ENCODE measurements at regions not wholly inside any gene's neighbourhood (a gene's known extent, or its start where the extent isn't known, plus 50 kb on each side); places are given as distances from the start of the nearest gene placed in this dataset.

DNA sequence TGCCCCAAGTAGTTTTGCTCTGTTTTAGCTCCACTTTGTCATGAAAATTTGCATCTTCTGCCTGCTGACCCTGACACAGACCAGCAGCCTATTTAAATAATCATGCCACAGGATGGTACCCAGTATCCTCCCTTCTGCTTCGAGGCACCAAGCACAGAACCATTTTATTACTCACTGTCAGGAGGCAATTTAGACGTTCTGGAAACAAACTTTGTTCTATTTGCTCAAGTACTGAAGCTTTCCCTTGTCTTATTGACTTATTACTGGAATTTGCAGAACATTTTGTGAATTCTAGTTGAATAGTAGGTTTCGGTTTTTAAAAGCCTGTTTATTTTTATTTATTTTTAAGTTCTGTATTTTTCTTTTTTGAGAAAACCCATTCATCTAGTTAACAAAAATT is 279.6 kb upstream of the GADL1 start:
- Histone ChIP-seq H3K79me2 (ENCODE audit: control insufficient read depth, insufficient read depth, low read length) (no peaks in the 10 kb centered on the region), H3K27ac (ENCODE audit: control insufficient read depth, insufficient read depth, low read length) (no peak overlapping the region), H3K4me1 (ENCODE audit: control insufficient read depth, extremely low read depth, insufficient read depth, low read length) (peaks cover 6% of the 10 kb centered on the region), H4K20me1 (ENCODE audit: control insufficient read depth, extremely low read depth, insufficient read depth, low read length) (no peaks in the 10 kb centered on the region), H3K4me3 (ENCODE audit: control insufficient read depth in 2 of 3, extremely low read depth in 1 of 3, insufficient read depth in 2 of 3, low read depth in 1 of 3, low read length in 3 of 3) (no peak overlapping the region), H3K9ac (ENCODE audit: control insufficient read depth, extremely low read depth, insufficient read depth, low read length) (no peak overlapping the region), H3K9me1 (ENCODE audit: control insufficient read depth, extremely low read depth, insufficient read depth, low read length) (no peaks in the 10 kb centered on the region), H3K27me3 (ENCODE audit: control insufficient read depth, extremely low read depth, insufficient read depth, low read length) (no peaks in the 10 kb centered on the region), H2AFZ (ENCODE audit: control insufficient read depth, low read length) (no peak overlapping the region), H3K36me3 (ENCODE audit: control insufficient read depth in 2 of 2, extremely low read depth in 1 of 2, insufficient read depth in 2 of 2, low read length in 2 of 2) (no peaks in the 10 kb centered on the region), H3K9me3 (ENCODE audit: control insufficient read depth, low read depth, low read length) (no peaks in the 10 kb centered on the region), H3K4me2 (ENCODE audit: control insufficient read depth, extremely low read depth, insufficient read depth, low read depth, low read length) (no peak overlapping the region)
- FAIRE-seq: no peak
- dilution Hi-C loops (cut with MboI; ENCODE audit: extremely low pct_ligation_motif_present, low sequenced_read_pairs): no loop called here
- DNase-seq (ENCODE audit: low read depth, low spot score): no peak
- TF ChIP-seq EZH2 (IDR thresholded peaks at IDR 0.05; ENCODE audit: low read length) (no peak), CTCF (optimal IDR thresholded peaks at IDR 0.05 in 1 of 3, IDR thresholded peaks at IDR 0.05 in 1 of 3, conservative IDR thresholded peaks at IDR 0.05 in 1 of 3; ENCODE audit: extremely low read depth in 1 of 3, insufficient read depth in 2 of 3, low read length in 3 of 3) (no peak)

DNA sequence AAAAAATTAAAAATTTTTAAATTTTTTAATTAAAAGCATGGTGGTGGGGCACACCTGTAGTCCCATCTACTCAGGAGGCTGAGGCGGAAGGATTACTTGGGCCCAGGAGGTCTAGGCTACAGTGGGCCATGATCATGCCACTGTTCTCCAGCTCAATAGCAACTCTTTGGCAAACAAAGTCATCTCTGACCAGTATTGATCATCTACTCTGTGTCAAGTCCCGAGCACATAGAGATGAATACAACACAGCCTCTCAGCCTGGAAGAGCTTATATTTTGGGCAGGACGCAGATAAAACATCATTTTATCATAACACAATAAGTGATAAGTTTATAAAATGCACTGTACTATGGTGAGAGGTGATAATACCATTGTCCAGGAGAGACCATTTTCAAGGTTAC is 281.6 kb upstream of the GADL1 start:
- no peak overlapping the region for H3K27ac ChIP-seq (ENCODE audit: control insufficient read depth, insufficient read depth, low read length)
- no peaks in the 10 kb centered on the region for H3K9me1 ChIP-seq (ENCODE audit: control insufficient read depth, extremely low read depth, insufficient read depth, low read length)
- H3K9ac ChIP-seq (ENCODE audit: control insufficient read depth, extremely low read depth, insufficient read depth, low read length): no peak overlapping the region
- no peak overlapping the region for H3K4me3 ChIP-seq (ENCODE audit: control insufficient read depth in 2 of 3, extremely low read depth in 1 of 3, insufficient read depth in 2 of 3, low read depth in 1 of 3, low read length in 3 of 3)
- dilution Hi-C loops (cut with MboI; ENCODE audit: extremely low pct_ligation_motif_present, low sequenced_read_pairs): no loop called here
- no peak for DNase-seq (ENCODE audit: low read depth, low spot score)
- H3K4me1 ChIP-seq (ENCODE audit: control insufficient read depth, extremely low read depth, insufficient read depth, low read length): peaks cover 2% of the 10 kb centered on the region
- no peaks in the 10 kb centered on the region for H3K27me3 ChIP-seq (ENCODE audit: control insufficient read depth, extremely low read depth, insufficient read depth, low read length)
- H3K9me3 ChIP-seq (ENCODE audit: control insufficient read depth, low read depth, low read length): no peaks in the 10 kb centered on the region
- H2AFZ ChIP-seq (ENCODE audit: control insufficient read depth, low read length): no peak overlapping the region
- TF ChIP-seq EZH2 (IDR thresholded peaks at IDR 0.05; ENCODE audit: low read length) (no peak), CTCF (optimal IDR thresholded peaks at IDR 0.05 in 1 of 3, IDR thresholded peaks at IDR 0.05 in 1 of 3, conservative IDR thresholded peaks at IDR 0.05 in 1 of 3; ENCODE audit: extremely low read depth in 1 of 3, insufficient read depth in 2 of 3, low read length in 3 of 3) (no peak)
- H3K4me2 ChIP-seq (ENCODE audit: control insufficient read depth, extremely low read depth, insufficient read depth, low read depth, low read length): no peak overlapping the region
- no peak for FAIRE-seq
- no peaks in the 10 kb centered on the region for H4K20me1 ChIP-seq (ENCODE audit: control insufficient read depth, extremely low read depth, insufficient read depth, low read length)
- no peaks in the 10 kb centered on the region for H3K79me2 ChIP-seq (ENCODE audit: control insufficient read depth, insufficient read depth, low read length)
- no peaks in the 10 kb centered on the region for H3K36me3 ChIP-seq (ENCODE audit: control insufficient read depth in 2 of 2, extremely low read depth in 1 of 2, insufficient read depth in 2 of 2, low read length in 2 of 2)

All from keratinocyte (primary cell).